NOMO-1 (cell line): ENCODE measurements at regions not wholly inside any gene's neighbourhood (a gene's known extent, or its start where the extent isn't known, plus 50 kb on each side); places are given as distances from the start of the nearest gene placed in this dataset.

ENCODE experiments used
- DNase-seq, 2 experiments: peaks; one replicate each; lab custom pipeline; 2025; ENCODE audit not compliant: unreplicated experiment in 2 of 2; lab: John Stamatoyannopoulos, UW

- no peak for DNase-seq
Measured at GRCh38 chr2:62447411-62447810, 58.6 kb downstream of the TMEM17 start.

- no peak for DNase-seq
Measured at GRCh38 chr2:62446491-62446890, 59.5 kb downstream of the TMEM17 start.

GRCh38 chr2:62443886-62444285, 62.1 kb downstream of the TMEM17 start:
- DNase-seq, result no peak

GRCh38 chr2:62443471-62443870, 62.5 kb downstream of the TMEM17 start:
- no peak for DNase-seq

- DNase-seq, result no peak
Measured at GRCh38 chr2:62441824-62442223, 64.2 kb downstream of the TMEM17 start.

- no peak for DNase-seq
Measured at GRCh38 chr2:62441421-62441820, 64.6 kb downstream of the TMEM17 start.

GRCh38 chr2:62440281-62440946, 65.6 kb downstream of the TMEM17 start:
- no peak for DNase-seq

- DNase-seq, result no peak
Measured at GRCh38 chr2:62439425-62439824, 66.6 kb downstream of the TMEM17 start.

GRCh38 chr2:62437785-62438184, 68.2 kb downstream of the TMEM17 start:
- DNase-seq, result no peak

GRCh38 chr2:62435720-62436119, 70.3 kb downstream of the TMEM17 start:
- DNase-seq, result no peak

- no peak for DNase-seq
Measured at GRCh38 chr2:62432407-62432806, 73.6 kb downstream of the TMEM17 start.

- no peak for DNase-seq
Measured at GRCh38 chr2:62431512-62431911, 74.5 kb downstream of the TMEM17 start.

GRCh38 chr2:62430146-62430545, 75.8 kb downstream of the TMEM17 start:
- no peak for DNase-seq

GRCh38 chr2:62427146-62427545, 78.8 kb downstream of the TMEM17 start:
- no peak for DNase-seq

- DNase-seq, result no peak
Measured at GRCh38 chr2:62426154-62426912, 79.7 kb downstream of the TMEM17 start.

GRCh38 chr2:62425684-62426083, 80.3 kb downstream of the TMEM17 start:
- DNase-seq, result no peak

GRCh38 chr2:62424899-62425298, 81.1 kb downstream of the TMEM17 start:
- no peak for DNase-seq

GRCh38 chr2:62423883-62424458, 82.0 kb downstream of the TMEM17 start:
- DNase-seq, result no peak

- DNase-seq, result no peak
Measured at GRCh38 chr2:62423235-62423634, 82.8 kb downstream of the TMEM17 start.

- DNase-seq, result no peak
Measured at GRCh38 chr2:62415518-62415917, 90.5 kb downstream of the TMEM17 start.

- peak in 1 of 2 experiments; percentile 69 for DNase-seq
Measured at GRCh38 chr2:62415019-62415431, 91.0 kb downstream of the TMEM17 start.

- no peak for DNase-seq
Measured at GRCh38 chr2:62413116-62413663, 92.8 kb downstream of the TMEM17 start.
